ENCODE measurements at regions not wholly inside any gene's neighbourhood (a gene's known extent, or its start where the extent isn't known, plus 50 kb on each side); places are given as distances from the start of the nearest gene placed in this dataset.

DNA sequence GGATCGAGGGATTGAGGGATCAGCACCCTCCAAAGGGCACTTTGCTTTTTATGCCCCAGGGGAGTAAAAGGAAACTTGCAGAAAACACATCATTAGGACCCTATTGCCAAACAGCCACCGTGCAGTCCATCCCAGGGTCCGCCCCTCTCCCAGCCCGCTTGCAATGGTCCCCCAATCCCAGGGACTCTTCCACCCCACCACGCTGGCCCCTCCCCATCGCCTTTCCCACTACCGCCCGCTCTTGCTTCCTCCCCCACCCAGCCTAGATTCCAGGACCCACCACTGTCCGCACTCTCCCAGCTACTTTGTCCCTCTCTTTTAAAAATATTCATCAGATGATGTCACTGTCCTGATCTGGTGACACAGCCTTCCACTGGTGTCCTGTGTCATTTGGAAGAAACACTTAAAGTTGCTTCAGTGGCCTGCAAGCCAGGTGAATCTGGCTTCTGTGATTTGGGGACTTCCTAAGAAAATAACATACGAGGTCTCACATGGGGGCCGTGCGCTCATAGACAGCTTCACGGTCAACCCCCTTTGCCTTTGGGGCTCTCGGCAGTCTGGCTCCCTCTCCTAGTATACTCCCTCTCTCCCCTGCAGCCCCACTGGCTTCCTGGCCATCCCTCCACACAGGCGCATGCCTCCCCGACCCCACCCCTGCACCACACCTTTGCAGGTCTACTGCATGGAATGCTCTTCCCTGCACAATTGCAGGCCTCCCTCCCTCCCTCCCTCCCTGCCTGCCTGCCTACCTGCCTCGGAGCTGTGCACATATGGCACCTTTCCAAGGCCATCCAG lies 127.9 kb downstream of the RBFOX3 start:
- no peaks in the 10 kb centered on the region for H3K9me1 ChIP-seq (replicated peaks; ENCODE audit: control insufficient read depth, extremely low read depth, insufficient read depth, low read length)
- ChIA-PET CTCF (no interaction called here), POLR2A (no interaction called here)
- no peaks in the 10 kb centered on the region for H3K4me1 ChIP-seq (ENCODE audit: control insufficient read depth, extremely low read depth, insufficient read depth, low read length)
- no peaks in the 10 kb centered on the region for H3K27me3 ChIP-seq (ENCODE audit: control insufficient read depth in 2 of 2, insufficient read depth in 2 of 2, low read length in 2 of 2)
- no TSS peak for BruUV-seq (replicated peaks)
- no peak overlapping the region for H3K4me3 ChIP-seq (replicated peaks in 1 of 3; ENCODE audit: insufficient read depth in 1 of 3, low read depth in 1 of 3, low read length in 3 of 3)
- no peaks in the 10 kb centered on the region for H3K36me3 ChIP-seq (ENCODE audit: control insufficient read depth in 2 of 2, extremely low read depth in 1 of 2, insufficient read depth in 2 of 2, low read length in 2 of 2)
- H3K27ac ChIP-seq (ENCODE audit: insufficient read depth, low read depth, low read length): no peak overlapping the region
- FAIRE-seq (no peak), DNase-seq (ENCODE audit: low read depth, low spot score) (no peak)
- no peaks in the 10 kb centered on the region for H3K79me2 ChIP-seq (ENCODE audit: control insufficient read depth, insufficient read depth, low read length)
- H4K20me1 ChIP-seq (replicated peaks; ENCODE audit: control insufficient read depth, extremely low read depth, insufficient read depth, low read length): no peaks in the 10 kb centered on the region
- dilution Hi-C loops (cut with MboI; ENCODE audit: extremely low pct_ligation_motif_present, low sequenced_read_pairs) (no loop called here), intact Hi-C loops (cut with micrococcal nuclease) (no loop called here)
- H2AFZ ChIP-seq (ENCODE audit: low read depth, low read length): no peak overlapping the region
- no peaks in the 10 kb centered on the region for H3K9me3 ChIP-seq (replicated peaks; ENCODE audit: control insufficient read depth, insufficient read depth, low read length)
- H3K9ac ChIP-seq (replicated peaks; ENCODE audit: extremely low read depth, insufficient read depth, low read length): no peak overlapping the region
- TF ChIP-seq EZH2 (IDR thresholded peaks at IDR 0.05; ENCODE audit: borderline replicate concordance, low read depth, low read length, severe bottlenecking) (no peak), POLR2AphosphoS5 (IDR thresholded peaks at IDR 0.05; ENCODE audit: insufficient read depth, low read depth, low read length) (no peak), FOS (IDR thresholded peaks at IDR 0.05; ENCODE audit: borderline replicate concordance, insufficient read depth, low read length) (no peak), GATA2 (IDR thresholded peaks at IDR 0.05; ENCODE audit: insufficient read depth, insufficient read length, low read depth, low read length) (no peak), JUN (IDR thresholded peaks at IDR 0.05; ENCODE audit: borderline replicate concordance, insufficient read depth, insufficient read length, low read depth) (no peak), POLR2A (IDR thresholded peaks at IDR 0.05; ENCODE audit: low read depth, low read length) (no peak), MYC (IDR thresholded peaks at IDR 0.05; ENCODE audit: low read depth, low read length) (no peak), MAX (IDR thresholded peaks at IDR 0.05; ENCODE audit: insufficient read depth, insufficient read length) (no peak)
- TF ChIP-seq, protein P1, sequence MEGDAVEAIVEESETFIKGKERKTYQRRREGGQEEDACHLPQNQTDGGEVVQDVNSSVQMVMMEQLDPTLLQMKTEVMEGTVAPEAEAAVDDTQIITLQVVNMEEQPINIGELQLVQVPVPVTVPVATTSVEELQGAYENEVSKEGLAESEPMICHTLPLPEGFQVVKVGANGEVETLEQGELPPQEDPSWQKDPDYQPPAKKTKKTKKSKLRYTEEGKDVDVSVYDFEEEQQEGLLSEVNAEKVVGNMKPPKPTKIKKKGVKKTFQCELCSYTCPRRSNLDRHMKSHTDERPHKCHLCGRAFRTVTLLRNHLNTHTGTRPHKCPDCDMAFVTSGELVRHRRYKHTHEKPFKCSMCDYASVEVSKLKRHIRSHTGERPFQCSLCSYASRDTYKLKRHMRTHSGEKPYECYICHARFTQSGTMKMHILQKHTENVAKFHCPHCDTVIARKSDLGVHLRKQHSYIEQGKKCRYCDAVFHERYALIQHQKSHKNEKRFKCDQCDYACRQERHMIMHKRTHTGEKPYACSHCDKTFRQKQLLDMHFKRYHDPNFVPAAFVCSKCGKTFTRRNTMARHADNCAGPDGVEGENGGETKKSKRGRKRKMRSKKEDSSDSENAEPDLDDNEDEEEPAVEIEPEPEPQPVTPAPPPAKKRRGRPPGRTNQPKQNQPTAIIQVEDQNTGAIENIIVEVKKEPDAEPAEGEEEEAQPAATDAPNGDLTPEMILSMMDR (IDR thresholded peaks at IDR 0.05; ENCODE audit: extremely low read depth in 1 of 2, insufficient read depth in 1 of 2, low read depth in 1 of 2, low read length in 2 of 2): no peak
- H3K4me2 ChIP-seq (ENCODE audit: insufficient read depth, low read length): no peak overlapping the region
